ENCODE measurements at regions not wholly inside any gene's neighbourhood (a gene's known extent, or its start where the extent isn't known, plus 50 kb on each side); places are given as distances from the start of the nearest gene placed in this dataset.

DNA sequence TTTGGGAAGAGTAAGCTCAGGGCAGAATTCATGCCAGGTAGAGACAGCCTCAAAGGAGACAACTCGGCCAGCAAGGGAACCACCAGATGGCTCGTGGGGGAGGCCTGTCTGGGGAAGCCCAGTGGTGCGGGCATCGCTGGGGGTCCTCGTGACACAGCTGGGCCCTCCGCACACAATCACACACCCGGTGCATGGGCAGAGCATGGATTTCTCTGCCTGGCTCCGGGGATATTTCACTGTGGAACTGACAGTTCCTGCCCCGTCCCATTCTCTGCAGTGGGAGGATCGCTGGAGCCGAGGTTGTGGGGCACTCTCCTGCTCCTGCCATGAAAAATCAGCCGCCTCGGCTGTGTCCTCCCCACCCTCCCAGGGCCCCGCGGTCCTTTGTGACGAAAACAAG is 108.0 kb downstream of the CRYAA start:
- Histone ChIP-seq H4K20me1 (ENCODE audit: insufficient read depth, poor library complexity, severe bottlenecking) (no peaks in the 10 kb centered on the region), H3K9me2 (replicated peaks; ENCODE audit: insufficient read depth) (no peaks in the 10 kb centered on the region), H3K27ac (no peak overlapping the region), H3K4me2 (no peak overlapping the region), H3K4me1 (ENCODE audit: insufficient read depth) (peaks cover 15% of the 10 kb centered on the region), H3K27me3 (no peaks in the 10 kb centered on the region), H2AFZ (no peak overlapping the region), H3K79me2 (no peaks in the 10 kb centered on the region), H3K36me3 (replicated peaks; ENCODE audit: insufficient read depth, low read depth) (no peaks in the 10 kb centered on the region), H3K9me3 (ENCODE audit: low read depth) (no peaks in the 10 kb centered on the region), H3K4me3 (no peak overlapping the region)
- TF ChIP-seq EZH2phosphoT487 (IDR thresholded peaks at IDR 0.05; ENCODE audit: low read depth, severe bottlenecking, unreplicated experiment) (no peak), EZH2 (IDR thresholded peaks at IDR 0.05; ENCODE audit: borderline replicate concordance) (no peak)
- TF ChIP-seq, protein P1, sequence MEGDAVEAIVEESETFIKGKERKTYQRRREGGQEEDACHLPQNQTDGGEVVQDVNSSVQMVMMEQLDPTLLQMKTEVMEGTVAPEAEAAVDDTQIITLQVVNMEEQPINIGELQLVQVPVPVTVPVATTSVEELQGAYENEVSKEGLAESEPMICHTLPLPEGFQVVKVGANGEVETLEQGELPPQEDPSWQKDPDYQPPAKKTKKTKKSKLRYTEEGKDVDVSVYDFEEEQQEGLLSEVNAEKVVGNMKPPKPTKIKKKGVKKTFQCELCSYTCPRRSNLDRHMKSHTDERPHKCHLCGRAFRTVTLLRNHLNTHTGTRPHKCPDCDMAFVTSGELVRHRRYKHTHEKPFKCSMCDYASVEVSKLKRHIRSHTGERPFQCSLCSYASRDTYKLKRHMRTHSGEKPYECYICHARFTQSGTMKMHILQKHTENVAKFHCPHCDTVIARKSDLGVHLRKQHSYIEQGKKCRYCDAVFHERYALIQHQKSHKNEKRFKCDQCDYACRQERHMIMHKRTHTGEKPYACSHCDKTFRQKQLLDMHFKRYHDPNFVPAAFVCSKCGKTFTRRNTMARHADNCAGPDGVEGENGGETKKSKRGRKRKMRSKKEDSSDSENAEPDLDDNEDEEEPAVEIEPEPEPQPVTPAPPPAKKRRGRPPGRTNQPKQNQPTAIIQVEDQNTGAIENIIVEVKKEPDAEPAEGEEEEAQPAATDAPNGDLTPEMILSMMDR (IDR thresholded peaks at IDR 0.05; ENCODE audit: poor library complexity), result no peak
- 87% methylated on average over 15 of the region's 16 CpGs for WGBS (ENCODE audit: low lambda C conversion rate, missing lambda C conversion rate)
- no peak for DNase-seq (ENCODE audit: low spot score)

DNA sequence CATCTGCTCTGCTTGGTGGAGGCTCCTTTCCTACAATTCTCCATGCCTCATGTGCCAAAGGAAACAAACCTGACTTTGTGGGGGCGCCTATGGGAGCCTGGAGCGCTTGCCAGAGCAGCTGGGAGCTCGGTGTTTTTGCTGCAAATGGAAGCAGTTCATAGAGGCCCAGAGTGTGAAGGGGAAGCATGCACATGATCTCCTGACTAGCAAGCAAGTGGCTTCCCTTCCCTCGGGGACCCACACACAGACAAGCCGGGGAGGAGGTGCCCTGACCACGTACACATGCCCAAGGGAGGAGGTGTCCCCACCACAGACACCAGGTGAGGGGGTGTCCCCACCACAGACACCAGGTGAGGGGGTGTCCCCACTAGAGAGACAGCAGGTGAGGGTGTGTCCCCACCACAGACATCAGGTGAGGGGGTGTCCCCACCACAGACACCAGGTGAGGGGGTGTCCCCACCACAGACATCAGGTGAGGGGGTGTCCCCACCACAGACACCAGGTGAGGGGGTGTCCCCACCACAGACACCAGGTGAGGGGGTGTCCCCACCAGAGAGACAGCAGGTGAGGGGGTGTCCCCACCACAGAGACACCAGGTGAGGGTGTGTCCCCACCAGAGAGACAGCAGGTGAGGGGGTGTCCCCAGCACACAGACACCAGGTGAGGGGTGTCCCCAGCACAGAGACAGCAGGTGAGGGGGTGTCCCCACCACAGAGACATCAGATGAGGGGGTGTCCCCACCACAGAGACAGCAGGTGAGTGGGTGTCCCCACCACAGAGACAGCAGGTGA is 106.8 kb downstream of the CRYAA start:
- no peaks in the 10 kb centered on the region for H3K9me2 ChIP-seq (replicated peaks; ENCODE audit: insufficient read depth)
- no peak overlapping the region for H3K4me3 ChIP-seq
- no peak overlapping the region for H3K27ac ChIP-seq
- H2AFZ ChIP-seq, result no peak overlapping the region
- no peak overlapping the region for H3K4me2 ChIP-seq
- TF ChIP-seq EZH2 (IDR thresholded peaks at IDR 0.05; ENCODE audit: borderline replicate concordance) (no peak), EZH2phosphoT487 (IDR thresholded peaks at IDR 0.05; ENCODE audit: low read depth, severe bottlenecking, unreplicated experiment) (no peak)
- TF ChIP-seq, protein P1 (IDR thresholded peaks at IDR 0.05; ENCODE audit: poor library complexity), result no peak
- no peaks in the 10 kb centered on the region for H3K9me3 ChIP-seq (ENCODE audit: low read depth)
- 87% methylated on average over 6 of the region's 6 CpGs for WGBS (ENCODE audit: low lambda C conversion rate, missing lambda C conversion rate)
- no peaks in the 10 kb centered on the region for H4K20me1 ChIP-seq (ENCODE audit: insufficient read depth, poor library complexity, severe bottlenecking)
- H3K79me2 ChIP-seq, result no peaks in the 10 kb centered on the region
- no peaks in the 10 kb centered on the region for H3K27me3 ChIP-seq
- DNase-seq (ENCODE audit: low spot score), result no peak
- no peaks in the 10 kb centered on the region for H3K36me3 ChIP-seq (replicated peaks; ENCODE audit: insufficient read depth, low read depth)
- peaks cover 15% of the 10 kb centered on the region for H3K4me1 ChIP-seq (ENCODE audit: insufficient read depth)

DNA sequence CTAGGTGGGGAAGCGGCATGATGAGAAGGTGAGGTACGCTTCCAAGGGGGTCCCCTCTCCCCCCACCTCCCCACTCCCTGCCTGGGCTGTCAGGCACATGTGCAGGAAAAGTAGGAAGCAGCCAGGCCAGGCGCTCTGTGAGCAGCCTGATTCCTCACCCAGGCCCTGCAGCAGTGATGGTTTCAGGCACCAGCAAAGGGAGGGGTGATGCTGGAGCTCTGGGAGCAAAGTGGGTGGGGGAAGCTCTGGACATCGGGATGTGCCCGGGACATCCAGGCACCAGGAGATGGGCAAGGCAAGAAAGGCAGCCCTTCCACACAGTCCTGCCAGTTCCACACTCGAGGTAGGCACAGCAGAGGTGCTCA is 106.1 kb downstream of the CRYAA start:
- H3K36me3 ChIP-seq (replicated peaks; ENCODE audit: insufficient read depth, low read depth), result no peaks in the 10 kb centered on the region
- H3K4me3 ChIP-seq, result no peak overlapping the region
- no peaks in the 10 kb centered on the region for H3K9me3 ChIP-seq (ENCODE audit: low read depth)
- no peaks in the 10 kb centered on the region for H4K20me1 ChIP-seq (ENCODE audit: insufficient read depth, poor library complexity, severe bottlenecking)
- H3K27me3 ChIP-seq, result no peaks in the 10 kb centered on the region
- WGBS (ENCODE audit: low lambda C conversion rate, missing lambda C conversion rate), result 89% methylated on average over 6 of the region's 6 CpGs
- TF ChIP-seq EZH2phosphoT487 (IDR thresholded peaks at IDR 0.05; ENCODE audit: low read depth, severe bottlenecking, unreplicated experiment), result no peak
- TF ChIP-seq, protein P1 (IDR thresholded peaks at IDR 0.05; ENCODE audit: poor library complexity), result no peak
- no peak for TF ChIP-seq EZH2 (IDR thresholded peaks at IDR 0.05; ENCODE audit: borderline replicate concordance)
- H3K9me2 ChIP-seq (replicated peaks; ENCODE audit: insufficient read depth), result no peaks in the 10 kb centered on the region
- H3K27ac ChIP-seq, result no peak overlapping the region
- H3K79me2 ChIP-seq, result no peaks in the 10 kb centered on the region
- peaks cover 18% of the 10 kb centered on the region for H3K4me1 ChIP-seq (ENCODE audit: insufficient read depth)
- no peak for DNase-seq (ENCODE audit: low spot score)
- no peak overlapping the region for H2AFZ ChIP-seq
- H3K4me2 ChIP-seq, result no peak overlapping the region
